K562 (cell line): ENCODE measurements at regions not wholly inside any gene's neighbourhood (a gene's known extent, or its start where the extent isn't known, plus 50 kb on each side); places are given as distances from the start of the nearest gene placed in this dataset.

ENCODE experiments used
- CBX8 ChIP-seq: fragments of 200-600 bp; sonication (generic); IDR thresholded peaks from 2 replicates; pipeline ENCODE4 v1.6.1; 2012; ENCODE audit warnings: borderline replicate concordance, mixed run types, low read depth, mild to moderate bottlenecking, moderate library complexity, mixed read lengths, low read length, control low read depth, inconsistent platforms; ENCODE audit not compliant: poor library complexity, severe bottlenecking; ENCODE audit errors: extremely low read depth
- FOS ChIP-seq: IDR thresholded peaks from 3 replicates; pipeline ENCODE4 v1.6.1; 2011; ENCODE audit not compliant: insufficient read length; ENCODE audit errors: extremely low read depth
- FOXK1 ChIP-seq: sonication (generic); formaldehyde crosslinking; IDR thresholded peaks from 2 replicates; pipeline ENCODE4 v1.8.0; 2022; ENCODE audit warnings: missing genetic modification reagents, mild to moderate bottlenecking, borderline replicate concordance
- FOXK2 ChIP-seq, 2 experiments: fragments of 450-650 bp; IDR thresholded peaks in 1 of 2; conservative IDR thresholded peaks in 1 of 2; 2 replicates each; pipeline ENCODE4 v1.6.1; 2016; ENCODE audit warnings: low read depth in 2 of 2, mild to moderate bottlenecking in 1 of 2
- GTF2A2 ChIP-seq: IDR thresholded peaks from 2 replicates; pipeline ENCODE4 v1.6.1; 2016; ENCODE audit warnings: mild to moderate bottlenecking, missing genetic modification characterization, missing compliant biosample characterization
- ILF3 ChIP-seq: fragments of 450-650 bp; IDR thresholded peaks from 2 replicates; pipeline ENCODE4 v1.6.1; 2018; ENCODE audit warnings: antibody characterized with exemption, mild to moderate bottlenecking, moderate library complexity, borderline replicate concordance
- KLF13 ChIP-seq: fragments of 450-650 bp; IDR thresholded peaks from 2 replicates; pipeline ENCODE4 v1.6.1; 2016; ENCODE audit warnings: missing genetic modification characterization, low read depth, mild to moderate bottlenecking, missing compliant biosample characterization, moderate library complexity, borderline replicate concordance
- MIER1 ChIP-seq: fragments of 450-650 bp; IDR thresholded peaks from 2 replicates; pipeline ENCODE4 v1.6.1; 2016; ENCODE audit warnings: antibody characterized with exemption, mild to moderate bottlenecking, low read depth
- NCOA6 ChIP-seq: fragments of 450-650 bp; IDR thresholded peaks from 2 replicates; pipeline ENCODE4 v1.6.1; 2017; ENCODE audit warnings: mild to moderate bottlenecking
- RBM14 ChIP-seq: fragments of 200-400 bp; formaldehyde crosslinking; IDR thresholded peaks from 2 replicates; pipeline ENCODE4 v1.6.1; 2018; ENCODE audit warnings: low read depth, mild to moderate bottlenecking, low read length, moderate library complexity, borderline replicate concordance; ENCODE audit not compliant: insufficient read depth
- STAT5B ChIP-seq: fragments of 250-450 bp; sonication (Bioruptor Pico); IDR thresholded peaks from 2 replicates; pipeline ENCODE4 v1.8.0; 2021; ENCODE audit warnings: mild to moderate bottlenecking, inconsistent platforms
- TBL1XR1 ChIP-seq, 2 experiments: IDR thresholded peaks; 2 replicates each; pipeline ENCODE4 v1.6.1; 2012; ENCODE audit warnings: improper control_type of control experiment in 2 of 2, low read length in 2 of 2, mild to moderate bottlenecking in 1 of 2
- TRIM28 ChIP-seq: fragments of 450-650 bp; IDR thresholded peaks from 2 replicates; pipeline ENCODE4 v1.6.1; 2017
- U2AF1 ChIP-seq: fragments of 200-400 bp; formaldehyde crosslinking; optimal IDR thresholded peaks from 2 replicates; pipeline ENCODE3; 2017; ENCODE audit warnings: mild to moderate bottlenecking, low read depth, low read length, moderate library complexity
- XRCC3 ChIP-seq: fragments of 450-650 bp; IDR thresholded peaks from 2 replicates; pipeline ENCODE4 v1.6.1; 2017; ENCODE audit warnings: mild to moderate bottlenecking, moderate library complexity
- ZC3H11A ChIP-seq: IDR thresholded peaks from 2 replicates; pipeline ENCODE4 v1.6.1; 2012; ENCODE audit warnings: low read depth, low read length, improper control_type of control experiment
- ZNF253 ChIP-seq: fragments of 250-450 bp; sonication (Bioruptor Pico); conservative IDR thresholded peaks from 2 replicates; pipeline ENCODE4 v1.6.1; 2021; ENCODE audit warnings: mild to moderate bottlenecking
- ZNF277 ChIP-seq: fragments of 250-450 bp; sonication (Bioruptor Pico); IDR thresholded peaks from 2 replicates; pipeline ENCODE4 v1.8.0; 2022; ENCODE audit warnings: inconsistent platforms, mild to moderate bottlenecking, moderate library complexity, borderline replicate concordance
- ZNF347 ChIP-seq: fragments of 450-650 bp; formaldehyde crosslinking; IDR thresholded peaks from 2 replicates; pipeline ENCODE4 v1.4.0; 2020; ENCODE audit warnings: low read depth, mild to moderate bottlenecking, moderate library complexity
- ZNF41 ChIP-seq: fragments of 250-450 bp; sonication (Bioruptor Pico); conservative IDR thresholded peaks from 2 replicates; pipeline ENCODE4 v1.4.0; 2020; ENCODE audit warnings: mild to moderate bottlenecking
- ZNF696 ChIP-seq: fragments of 250-450 bp; sonication (Bioruptor Pico); conservative IDR thresholded peaks from 2 replicates; pipeline ENCODE4 v1.4.0; 2020; ENCODE audit warnings: mild to moderate bottlenecking, moderate library complexity
- TF ChIP-seq, protein P1 (sequence below): fragments of 450-650 bp; IDR thresholded peaks from one replicate; pipeline ENCODE4 v1.6.1; 2018; ENCODE audit warnings: mild to moderate bottlenecking, moderate library complexity; ENCODE audit not compliant: partially characterized antibody
- TF ChIP-seq, protein P2 (sequence below): fragments of 250-450 bp; sonication (Bioruptor Pico); IDR thresholded peaks from 2 replicates; pipeline ENCODE4 v1.8.0; 2022; ENCODE audit warnings: inconsistent platforms
- TF ChIP-seq, protein P3 (sequence below): fragments of 250-450 bp; sonication (Bioruptor Pico); IDR thresholded peaks from 2 replicates; pipeline ENCODE4 v1.4.0; 2020

GRCh38 chr18:22110461-22110924 lies 58.9 kb upstream of the GATA6 start (continued):
- TF ChIP-seq ZNF347 (no peak), FOXK2 (conservative IDR thresholded peaks at IDR 0.05 in 1 of 2, IDR thresholded peaks at IDR 0.05 in 1 of 2; ENCODE audit: low read depth in 2 of 2) (peak in 1 of 2 experiments; percentile 20; a peak in 1 of 4 replicates), U2AF1 (no peak), ZNF277 (CRISPR knock-in tag) (no peak), FOXK1 (CRISPR knock-in tag) (no peak), RBM14 (no peak), FOS (no peak), KLF13 (no peak), MIER1 (no peak), ZNF253 (CRISPR knock-in tag) (no peak), STAT5B (CRISPR knock-in tag) (no peak), ILF3 (no peak), TBL1XR1 (IDR thresholded peaks at IDR 0.05; ENCODE audit: low read length in 2 of 2) (no peak), TRIM28 (no peak), ZC3H11A (no peak), CBX8 (no peak), XRCC3 (no peak), ZNF41 (CRISPR knock-in tag) (no peak), NCOA6 (no peak), ZNF696 (no peak), GTF2A2 (no peak)
- TF ChIP-seq, protein P1, sequence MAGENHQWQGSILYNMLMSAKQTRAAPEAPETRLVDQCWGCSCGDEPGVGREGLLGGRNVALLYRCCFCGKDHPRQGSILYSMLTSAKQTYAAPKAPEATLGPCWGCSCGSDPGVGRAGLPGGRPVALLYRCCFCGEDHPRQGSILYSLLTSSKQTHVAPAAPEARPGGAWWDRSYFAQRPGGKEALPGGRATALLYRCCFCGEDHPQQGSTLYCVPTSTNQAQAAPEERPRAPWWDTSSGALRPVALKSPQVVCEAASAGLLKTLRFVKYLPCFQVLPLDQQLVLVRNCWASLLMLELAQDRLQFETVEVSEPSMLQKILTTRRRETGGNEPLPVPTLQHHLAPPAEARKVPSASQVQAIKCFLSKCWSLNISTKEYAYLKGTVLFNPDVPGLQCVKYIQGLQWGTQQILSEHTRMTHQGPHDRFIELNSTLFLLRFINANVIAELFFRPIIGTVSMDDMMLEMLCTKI, result no peak
- TF ChIP-seq, protein P2, sequence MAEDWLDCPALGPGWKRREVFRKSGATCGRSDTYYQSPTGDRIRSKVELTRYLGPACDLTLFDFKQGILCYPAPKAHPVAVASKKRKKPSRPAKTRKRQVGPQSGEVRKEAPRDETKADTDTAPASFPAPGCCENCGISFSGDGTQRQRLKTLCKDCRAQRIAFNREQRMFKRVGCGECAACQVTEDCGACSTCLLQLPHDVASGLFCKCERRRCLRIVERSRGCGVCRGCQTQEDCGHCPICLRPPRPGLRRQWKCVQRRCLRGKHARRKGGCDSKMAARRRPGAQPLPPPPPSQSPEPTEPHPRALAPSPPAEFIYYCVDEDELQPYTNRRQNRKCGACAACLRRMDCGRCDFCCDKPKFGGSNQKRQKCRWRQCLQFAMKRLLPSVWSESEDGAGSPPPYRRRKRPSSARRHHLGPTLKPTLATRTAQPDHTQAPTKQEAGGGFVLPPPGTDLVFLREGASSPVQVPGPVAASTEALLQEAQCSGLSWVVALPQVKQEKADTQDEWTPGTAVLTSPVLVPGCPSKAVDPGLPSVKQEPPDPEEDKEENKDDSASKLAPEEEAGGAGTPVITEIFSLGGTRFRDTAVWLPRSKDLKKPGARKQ (CRISPR knock-in tag), result no peak
- TF ChIP-seq, protein P3, sequence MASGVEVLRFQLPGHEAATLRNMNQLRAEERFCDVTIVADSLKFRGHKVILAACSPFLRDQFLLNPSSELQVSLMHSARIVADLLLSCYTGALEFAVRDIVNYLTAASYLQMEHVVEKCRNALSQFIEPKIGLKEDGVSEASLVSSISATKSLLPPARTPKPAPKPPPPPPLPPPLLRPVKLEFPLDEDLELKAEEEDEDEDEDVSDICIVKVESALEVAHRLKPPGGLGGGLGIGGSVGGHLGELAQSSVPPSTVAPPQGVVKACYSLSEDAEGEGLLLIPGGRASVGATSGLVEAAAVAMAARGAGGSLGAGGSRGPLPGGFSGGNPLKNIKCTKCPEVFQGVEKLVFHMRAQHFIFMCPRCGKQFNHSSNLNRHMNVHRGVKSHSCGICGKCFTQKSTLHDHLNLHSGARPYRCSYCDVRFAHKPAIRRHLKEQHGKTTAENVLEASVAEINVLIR (CRISPR knock-in tag), result no peak
